Trophoblast cell (in vitro differentiated cells and primary cell): ENCODE measurements at regions not wholly inside any gene's neighbourhood (a gene's known extent, or its start where the extent isn't known, plus 50 kb on each side); places are given as distances from the start of the nearest gene placed in this dataset.

ENCODE experiments used
- DNase-seq, 2 donors: peaks; one replicate each; pipeline ENCODE4 v3.0.0-alpha.2; 2016
- H2AFZ ChIP-seq: 2 replicates; pipeline ENCODE4 v1.6.1; 2013; ENCODE audit warnings: low read length, moderate library complexity, mild to moderate bottlenecking; ENCODE audit not compliant: insufficient read depth, poor library complexity
- H2AK5ac ChIP-seq: 2 replicates; pipeline ENCODE4 v1.6.1; 2013; ENCODE audit warnings: mild to moderate bottlenecking, low read length
- H2BK120ac ChIP-seq: 2 replicates; pipeline ENCODE4 v1.6.1; 2013; ENCODE audit warnings: low read length, mild to moderate bottlenecking, moderate library complexity; ENCODE audit not compliant: insufficient read depth, poor library complexity
- H2BK12ac ChIP-seq: 2 replicates; pipeline ENCODE4 v1.6.1; 2013; ENCODE audit warnings: mild to moderate bottlenecking, low read length, moderate library complexity
- H2BK5ac ChIP-seq: 2 replicates; pipeline ENCODE4 v1.6.1; 2013; ENCODE audit warnings: low read length, low read depth, moderate library complexity, mild to moderate bottlenecking; ENCODE audit not compliant: poor library complexity
- H3K14ac ChIP-seq: 2 replicates; pipeline ENCODE4 v1.6.1; 2013; ENCODE audit warnings: mild to moderate bottlenecking, low read length
- H3K18ac ChIP-seq: 2 replicates; pipeline ENCODE4 v1.6.1; 2013; ENCODE audit warnings: mild to moderate bottlenecking, low read length
- H3K23ac ChIP-seq: 2 replicates; pipeline ENCODE4 v1.6.1; 2013; ENCODE audit warnings: low read length
- H3K27ac ChIP-seq: 2 replicates; pipeline ENCODE4 v1.5.1; 2013; ENCODE audit warnings: low read depth, mild to moderate bottlenecking, inconsistent platforms, low read length, moderate library complexity
- H3K27me3 ChIP-seq: 2 replicates; pipeline ENCODE4 v1.6.1; 2013; ENCODE audit warnings: inconsistent platforms, mild to moderate bottlenecking, low read length, moderate library complexity; ENCODE audit not compliant: insufficient read depth
- H3K36me3 ChIP-seq, 2 experiments: 1 replicate in 1 of 2; 2 replicates in 1 of 2; pipeline ENCODE4 v1.6.1; 2013; ENCODE audit warnings: low read length in 2 of 2, mild to moderate bottlenecking in 2 of 2, moderate library complexity in 1 of 2; ENCODE audit not compliant: insufficient read depth in 2 of 2, control insufficient read depth in 1 of 2
- H3K4ac ChIP-seq: 2 replicates; pipeline ENCODE4 v1.6.1; 2013; ENCODE audit warnings: low read depth, mild to moderate bottlenecking, low read length, moderate library complexity
- H3K4me1 ChIP-seq, 2 experiments: 1 replicate in 1 of 2; 2 replicates in 1 of 2; pipeline ENCODE4 v1.6.1; 2013; ENCODE audit warnings: low read length in 2 of 2, mild to moderate bottlenecking in 2 of 2, moderate library complexity in 1 of 2; ENCODE audit not compliant: insufficient read depth in 2 of 2, control insufficient read depth in 1 of 2
- H3K4me2 ChIP-seq: 2 replicates; pipeline ENCODE4 v1.6.1; 2013; ENCODE audit warnings: inconsistent platforms, mild to moderate bottlenecking, low read length, moderate library complexity
- H3K4me3 ChIP-seq: 2 replicates; pipeline ENCODE4 v1.5.1; 2013; ENCODE audit warnings: mild to moderate bottlenecking, low read depth, low read length, inconsistent platforms
- H3K79me1 ChIP-seq: one replicate; pipeline ENCODE4 v1.6.1; 2013; ENCODE audit warnings: low read length
- H3K79me2 ChIP-seq: 2 replicates; pipeline ENCODE4 v1.6.1; 2013; ENCODE audit warnings: low read length, mild to moderate bottlenecking; ENCODE audit not compliant: control insufficient read depth, insufficient read depth, poor library complexity
- H3K9ac ChIP-seq: 2 replicates; pipeline ENCODE4 v1.6.1; 2013; ENCODE audit warnings: mild to moderate bottlenecking, low read length
- H3K9me3 ChIP-seq: 2 replicates; pipeline ENCODE4 v1.6.1; 2013; ENCODE audit warnings: low read depth, mild to moderate bottlenecking, control low read depth, inconsistent platforms, low read length; ENCODE audit not compliant: insufficient read depth
- H4K12ac ChIP-seq: 2 replicates; pipeline ENCODE4 v1.6.1; 2013; ENCODE audit warnings: low read depth, mild to moderate bottlenecking, low read length, moderate library complexity
- H4K8ac ChIP-seq: 2 replicates; pipeline ENCODE4 v1.6.1; 2013; ENCODE audit warnings: low read depth, mild to moderate bottlenecking, low read length, moderate library complexity
- H4K91ac ChIP-seq: one replicate; pipeline ENCODE4 v1.6.1; 2013; ENCODE audit warnings: low read depth, mild to moderate bottlenecking, low read length, moderate library complexity
- WGBS: extraction: QIAGEN DNeasy Blood & Tissue Kit; methylation state at CpG from one replicate; pipeline ENCODE4 v1.1.7; 2013; ENCODE audit warnings: missing lambda C conversion rate; ENCODE audit not compliant: insufficient read length, insufficient coverage; ENCODE audit errors: extremely low coverage; 5-methylcytosine and 5-hydroxymethylcytosine counted together

- H3K4me3 ChIP-seq = peak overlapping the region; percentile 36
- no peaks in the 10 kb centered on the region for H3K79me2 ChIP-seq
- no peaks in the 10 kb centered on the region for H3K9me3 ChIP-seq
- no peak overlapping the region for H2BK12ac ChIP-seq
- no peak overlapping the region for H3K23ac ChIP-seq
- H4K91ac ChIP-seq = no peak overlapping the region
- no peak for DNase-seq
- H3K9ac ChIP-seq = no peak overlapping the region
- no peak overlapping the region for H2AFZ ChIP-seq
- no peak overlapping the region for H2BK5ac ChIP-seq
- H2BK120ac ChIP-seq = no peak overlapping the region
- no CpG with 5 or more reads among the region's 5 CpGs for whole genome bisulfite sequencing
- H4K12ac ChIP-seq = no peak overlapping the region
- no peak overlapping the region for H2AK5ac ChIP-seq
- H3K4ac ChIP-seq = no peak overlapping the region
- no peak overlapping the region for H3K14ac ChIP-seq
- H4K8ac ChIP-seq = no peak overlapping the region
- H3K18ac ChIP-seq = no peak overlapping the region
- no peak overlapping the region for H3K27ac ChIP-seq
- H3K27me3 ChIP-seq = no peaks in the 10 kb centered on the region
- no peaks in the 10 kb centered on the region for H3K36me3 ChIP-seq
- H3K79me1 ChIP-seq = no peaks in the 10 kb centered on the region
- H3K4me1 ChIP-seq = no peaks in the 10 kb centered on the region
- no peak overlapping the region for H3K4me2 ChIP-seq
Measured at GRCh38 chr11:19400296-19400695, 159.6 kb upstream of the E2F8 start.

GRCh38 chr11:19398772-19399527, 158.2 kb upstream of the E2F8 start:
- H3K18ac ChIP-seq = no peak overlapping the region
- no peaks in the 10 kb centered on the region for H3K36me3 ChIP-seq
- no peak overlapping the region for H3K4me3 ChIP-seq
- no peaks in the 10 kb centered on the region for H3K4me1 ChIP-seq
- H3K27me3 ChIP-seq = no peaks in the 10 kb centered on the region
- H3K27ac ChIP-seq = no peak overlapping the region
- no peak overlapping the region for H2BK12ac ChIP-seq
- H3K79me2 ChIP-seq = no peaks in the 10 kb centered on the region
- no CpG with 5 or more reads among the region's 9 CpGs for WGBS
- no peak overlapping the region for H2BK120ac ChIP-seq
- no peak overlapping the region for H3K14ac ChIP-seq
- no peak overlapping the region for H2AFZ ChIP-seq
- DNase-seq = peak in 1 of 2 donors; percentile 3
- no peaks in the 10 kb centered on the region for H3K9me3 ChIP-seq
- no peak overlapping the region for H4K12ac ChIP-seq
- no peaks in the 10 kb centered on the region for H3K79me1 ChIP-seq
- no peak overlapping the region for H2BK5ac ChIP-seq
- H3K9ac ChIP-seq = no peak overlapping the region
- H3K4me2 ChIP-seq = no peak overlapping the region
- H4K91ac ChIP-seq = no peak overlapping the region
- H3K23ac ChIP-seq = no peak overlapping the region
- H3K4ac ChIP-seq = no peak overlapping the region
- no peak overlapping the region for H4K8ac ChIP-seq
- no peak overlapping the region for H2AK5ac ChIP-seq

DNA sequence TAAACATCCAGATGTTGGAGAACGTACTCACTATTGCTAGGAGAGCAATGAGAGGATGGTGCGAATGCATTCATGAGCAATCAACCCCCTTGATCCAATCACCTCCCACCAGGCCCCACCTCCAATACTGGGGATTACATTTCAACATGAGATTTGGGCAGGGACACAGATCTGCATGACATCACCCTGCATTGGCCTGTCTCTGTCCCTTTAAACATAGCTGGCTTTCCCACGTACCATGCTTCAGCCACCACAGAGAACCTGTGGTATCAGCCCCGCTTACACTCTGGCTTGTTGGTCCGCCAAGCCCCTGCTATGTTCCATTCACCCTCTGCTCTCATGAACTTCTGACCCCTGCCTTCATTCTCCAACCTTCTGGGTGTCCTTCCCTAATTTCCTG, 157.5 kb upstream of the E2F8 start:
- Histone ChIP-seq H4K8ac (no peak overlapping the region), H2AK5ac (no peak overlapping the region), H3K4me2 (no peak overlapping the region), H2BK12ac (no peak overlapping the region), H3K79me2 (no peaks in the 10 kb centered on the region), H3K27me3 (no peaks in the 10 kb centered on the region), H3K4me1 (no peaks in the 10 kb centered on the region), H4K91ac (no peak overlapping the region), H3K23ac (no peak overlapping the region), H3K4me3 (no peak overlapping the region), H3K36me3 (no peaks in the 10 kb centered on the region), H3K9ac (no peak overlapping the region), H4K12ac (no peak overlapping the region), H2AFZ (no peak overlapping the region), H3K27ac (no peak overlapping the region), H3K79me1 (no peaks in the 10 kb centered on the region), H3K4ac (no peak overlapping the region), H2BK120ac (no peak overlapping the region), H3K14ac (no peak overlapping the region), H2BK5ac (no peak overlapping the region), H3K18ac (no peak overlapping the region), H3K9me3 (no peaks in the 10 kb centered on the region)
- WGBS = no CpG with 5 or more reads among the region's 5 CpGs
- no peak for DNase-seq

DNA sequence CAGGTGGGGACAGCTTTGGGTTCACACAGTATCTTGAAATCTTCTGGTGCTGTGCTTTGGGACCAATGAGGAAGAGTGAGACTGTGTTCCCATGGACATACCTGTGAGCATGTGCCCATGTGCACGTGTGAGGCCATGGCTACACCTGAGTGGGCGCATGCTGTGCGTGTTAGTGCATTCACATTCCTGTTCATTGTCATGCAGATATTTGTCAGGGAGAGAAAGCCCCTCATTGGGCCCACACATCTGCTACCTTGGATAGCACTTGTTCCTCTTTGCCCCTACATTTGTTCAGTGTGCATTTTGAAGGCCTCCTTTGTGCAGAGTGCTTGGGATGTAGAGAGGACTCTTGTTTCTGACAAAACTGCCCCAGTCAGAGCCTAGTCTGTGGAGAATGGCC, 154.3 kb upstream of the E2F8 start:
- Histone ChIP-seq H3K79me1 (no peaks in the 10 kb centered on the region), H4K12ac (no peak overlapping the region), H3K23ac (no peak overlapping the region), H3K4me1 (no peaks in the 10 kb centered on the region), H3K36me3 (no peaks in the 10 kb centered on the region), H3K9ac (no peak overlapping the region), H3K4me3 (no peak overlapping the region), H3K4ac (no peak overlapping the region), H2AFZ (no peak overlapping the region), H2BK120ac (no peak overlapping the region), H3K27ac (no peak overlapping the region), H2BK5ac (no peak overlapping the region), H3K27me3 (no peaks in the 10 kb centered on the region), H3K9me3 (no peaks in the 10 kb centered on the region), H3K18ac (no peak overlapping the region), H3K4me2 (no peak overlapping the region), H4K91ac (no peak overlapping the region), H2BK12ac (no peak overlapping the region), H2AK5ac (no peak overlapping the region), H3K79me2 (no peaks in the 10 kb centered on the region), H3K14ac (no peak overlapping the region), H4K8ac (no peak overlapping the region)
- DNase-seq = no peak
- no CpG with 5 or more reads among the region's 3 CpGs for WGBS
